ENCODE measurements at regions not wholly inside any gene's neighbourhood (a gene's known extent, or its start where the extent isn't known, plus 50 kb on each side); places are given as distances from the start of the nearest gene placed in this dataset.
"Not testable (repeated sequence)": the region's sequence is repeated elsewhere in the genome, so short reads cannot be mapped to it uniquely, and the experiment has no call there.

GRCh38 chr4:26241179-26241578 is 79.6 kb upstream of the RBPJ start:
- no peak for DNase-seq (ENCODE audit: low read depth)

- DNase-seq (ENCODE audit: low read depth): no peak
These were observed 78.4 kb upstream of the RBPJ start for GRCh38 chr4:26242451-26242850.

GRCh38 chr4:26244138-26244537 is 76.7 kb upstream of the RBPJ start:
- DNase-seq (ENCODE audit: low read depth): not testable (repeated sequence)

GRCh38 chr4:26248647-26249046 is 72.2 kb upstream of the RBPJ start:
- DNase-seq (ENCODE audit: low read depth): no peak

DNA sequence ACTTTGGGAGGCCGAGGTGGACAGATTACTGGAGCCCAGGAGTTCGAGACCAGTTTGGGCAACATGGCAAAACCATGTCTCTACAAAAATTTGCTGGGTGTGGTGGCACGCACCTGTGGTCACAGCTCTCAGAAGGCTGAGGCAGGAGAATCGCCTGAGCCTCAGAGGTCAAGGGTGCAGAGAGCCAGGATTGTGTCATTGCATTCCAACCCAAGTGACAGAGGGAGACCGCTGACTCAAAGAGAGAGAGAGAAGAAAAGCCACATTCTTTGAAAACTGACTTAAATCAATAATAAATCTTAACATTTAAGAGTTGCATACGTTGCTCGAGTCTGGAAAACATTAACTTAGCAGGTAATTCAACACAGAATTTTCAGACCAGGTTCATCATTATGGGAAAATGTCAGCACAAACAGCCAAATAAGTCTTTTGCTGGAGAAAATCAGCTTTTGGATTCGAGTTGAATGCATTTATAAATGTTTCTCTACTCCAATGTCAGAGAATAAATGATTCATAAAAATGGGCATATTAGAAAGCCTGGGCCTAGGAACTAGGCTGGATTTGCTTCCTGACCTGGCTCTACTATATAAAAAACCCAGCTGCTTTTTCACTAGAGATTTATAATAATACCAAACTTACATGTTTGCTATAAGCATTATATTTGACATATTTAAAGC is 68.3 kb upstream of the RBPJ start:
- DNase-seq (ENCODE audit: low read depth): no peak

GRCh38 chr4:26253968-26254367 is 66.8 kb upstream of the RBPJ start:
- no peak for DNase-seq (ENCODE audit: low read depth)

DNA sequence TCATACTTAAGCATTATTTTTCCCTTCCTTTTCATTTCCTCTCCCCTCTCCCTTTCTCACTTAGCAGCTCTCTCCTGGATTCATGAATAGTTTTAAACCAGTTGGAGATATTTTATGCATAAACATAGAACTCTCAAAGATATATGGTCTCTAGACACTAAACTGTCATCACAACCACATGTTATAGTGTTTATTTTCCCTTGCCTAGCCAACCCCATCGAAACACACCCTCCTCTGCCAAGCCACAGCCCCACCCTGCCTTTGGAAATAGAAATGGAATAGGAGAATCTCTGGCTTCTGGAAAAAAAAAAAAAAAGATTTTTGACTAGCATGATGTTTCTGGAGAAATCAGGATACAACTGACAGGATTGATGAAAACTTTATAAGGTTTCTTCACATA is 64.8 kb upstream of the RBPJ start:
- DNase-seq (ENCODE audit: low read depth): no peak

- not testable (repeated sequence) for DNase-seq (ENCODE audit: low read depth)
These were observed 63.4 kb upstream of the RBPJ start for GRCh38 chr4:26257444-26257843.

DNA sequence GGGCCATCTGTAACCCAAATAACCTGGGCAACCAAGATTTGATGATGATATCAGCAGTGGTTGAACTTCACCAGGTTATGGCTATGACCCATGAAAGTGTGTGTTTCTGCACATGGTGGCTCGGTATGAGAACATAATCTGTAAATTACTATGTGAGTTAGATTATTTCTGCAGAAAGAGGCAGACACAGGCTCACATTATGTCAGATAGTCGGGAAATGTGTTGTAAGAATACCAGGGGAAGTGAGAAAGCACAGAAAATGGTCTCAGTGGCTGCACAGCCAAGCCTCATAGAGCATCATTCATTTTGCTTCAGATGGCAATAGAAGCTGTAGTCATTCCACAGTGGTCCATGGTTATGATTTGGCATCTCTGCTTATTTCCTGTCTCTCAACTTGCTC is 63.0 kb upstream of the RBPJ start:
- no peak for DNase-seq (ENCODE audit: low read depth)

DNA sequence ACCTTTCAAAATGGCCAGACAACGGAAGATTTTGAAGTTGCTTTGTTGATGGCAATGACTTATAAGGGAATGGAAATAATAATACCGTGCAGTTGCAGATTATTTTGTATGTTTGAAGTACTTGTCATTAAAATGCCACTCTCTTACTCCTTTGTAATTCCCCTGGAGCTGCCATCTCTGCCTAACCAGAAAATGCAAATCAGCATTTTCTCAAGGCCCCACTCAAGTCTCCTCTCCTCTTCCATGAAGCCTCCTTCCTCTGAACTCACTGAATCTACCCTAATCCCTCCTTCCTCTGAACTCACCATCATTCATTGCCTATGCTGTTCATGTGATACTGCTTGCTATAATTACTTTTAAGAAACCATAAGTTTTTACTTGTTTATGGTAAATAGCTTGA is 60.2 kb upstream of the RBPJ start:
- no peak for DNase-seq (ENCODE audit: low read depth)

- DNase-seq (ENCODE audit: low read depth): no peak
These were observed 59.4 kb upstream of the RBPJ start for GRCh38 chr4:26261405-26261804.

DNA sequence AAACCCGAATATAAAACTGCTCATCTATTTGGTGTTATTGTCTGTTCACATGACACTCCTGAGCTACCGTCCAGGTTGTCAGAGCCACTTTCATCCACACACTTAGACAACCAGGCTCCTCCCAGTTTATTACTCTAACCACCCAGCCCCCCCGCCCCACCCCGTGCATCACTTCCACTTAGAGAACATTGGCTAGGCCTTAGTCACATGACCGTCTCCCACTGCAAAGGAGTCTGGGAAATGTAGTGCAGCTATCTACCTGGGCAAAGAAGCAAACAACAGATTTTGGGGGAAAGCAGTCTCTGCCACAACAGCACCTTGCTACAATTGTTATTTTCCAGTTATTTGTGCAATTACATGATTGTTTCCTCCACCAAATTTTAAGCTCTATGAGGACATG is 57.6 kb upstream of the RBPJ start:
- no peak for DNase-seq (ENCODE audit: low read depth)

DNA sequence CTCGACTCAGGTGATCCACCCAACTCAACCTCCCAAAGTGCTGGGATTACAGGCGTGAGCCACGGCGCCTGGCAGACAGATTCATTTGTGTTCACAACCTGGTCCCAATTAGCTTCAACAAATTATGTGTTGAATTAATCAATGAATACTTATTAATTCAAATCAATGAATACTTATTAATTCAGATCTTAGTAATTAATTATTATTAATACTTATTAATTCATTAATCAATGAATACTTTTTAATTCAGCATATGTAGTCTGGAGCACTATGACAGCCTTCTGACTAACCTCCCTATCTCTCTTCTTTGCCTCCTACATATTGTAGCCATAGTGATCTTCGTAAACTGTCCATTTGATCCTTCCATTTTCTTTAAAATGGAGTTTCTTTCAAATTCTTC is 56.7 kb upstream of the RBPJ start:
- no peak for DNase-seq (ENCODE audit: low read depth)

DNA sequence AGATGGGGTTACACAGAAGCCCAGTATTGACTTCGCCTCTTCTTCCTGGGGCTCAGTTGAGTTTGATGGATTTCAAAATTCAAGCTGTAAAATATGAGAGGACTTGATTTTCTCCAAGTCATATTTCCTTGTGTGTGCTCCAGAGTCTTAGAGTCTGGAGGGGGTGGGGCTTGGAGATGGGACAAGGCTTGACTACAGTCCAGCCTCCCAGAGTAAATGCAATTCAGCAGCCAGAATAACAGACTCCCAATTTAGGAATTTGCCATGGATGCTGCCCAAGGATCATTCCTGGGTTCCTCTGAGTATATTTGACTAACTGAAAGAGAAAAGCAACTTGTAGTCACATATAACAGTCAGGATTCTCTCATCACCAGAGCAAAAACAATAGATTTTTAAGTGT is 53.7 kb upstream of the RBPJ start:
- no peak for DNase-seq (ENCODE audit: low read depth)

DNA sequence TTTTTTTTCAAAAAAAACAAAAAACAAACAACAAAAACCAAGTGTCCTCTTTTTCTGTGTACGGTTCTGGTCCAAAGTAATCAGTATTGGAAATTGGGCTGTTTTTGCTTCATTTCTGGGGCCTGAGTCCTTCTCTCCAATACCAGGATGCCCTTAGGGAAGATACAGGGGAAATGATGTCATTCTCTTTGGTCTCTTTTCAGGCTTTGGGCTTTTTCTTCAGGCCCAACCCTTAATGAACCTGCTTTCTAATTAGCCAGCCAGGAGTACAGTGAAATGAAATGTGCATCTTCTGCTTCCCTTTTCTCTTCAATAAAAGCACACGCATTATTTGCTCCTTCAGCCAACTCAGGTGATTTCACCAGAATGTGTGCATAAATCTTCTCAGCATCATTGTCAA is 52.6 kb upstream of the RBPJ start:
- no peak for DNase-seq (ENCODE audit: low read depth)

- DNase-seq (ENCODE audit: low read depth): no peak
These were observed 51.8 kb upstream of the RBPJ start for GRCh38 chr4:26269038-26269437.

All from HS-5 (cell line).